ENCODE measurements at regions not wholly inside any gene's neighbourhood (a gene's known extent, or its start where the extent isn't known, plus 50 kb on each side); places are given as distances from the start of the nearest gene placed in this dataset.

DNA sequence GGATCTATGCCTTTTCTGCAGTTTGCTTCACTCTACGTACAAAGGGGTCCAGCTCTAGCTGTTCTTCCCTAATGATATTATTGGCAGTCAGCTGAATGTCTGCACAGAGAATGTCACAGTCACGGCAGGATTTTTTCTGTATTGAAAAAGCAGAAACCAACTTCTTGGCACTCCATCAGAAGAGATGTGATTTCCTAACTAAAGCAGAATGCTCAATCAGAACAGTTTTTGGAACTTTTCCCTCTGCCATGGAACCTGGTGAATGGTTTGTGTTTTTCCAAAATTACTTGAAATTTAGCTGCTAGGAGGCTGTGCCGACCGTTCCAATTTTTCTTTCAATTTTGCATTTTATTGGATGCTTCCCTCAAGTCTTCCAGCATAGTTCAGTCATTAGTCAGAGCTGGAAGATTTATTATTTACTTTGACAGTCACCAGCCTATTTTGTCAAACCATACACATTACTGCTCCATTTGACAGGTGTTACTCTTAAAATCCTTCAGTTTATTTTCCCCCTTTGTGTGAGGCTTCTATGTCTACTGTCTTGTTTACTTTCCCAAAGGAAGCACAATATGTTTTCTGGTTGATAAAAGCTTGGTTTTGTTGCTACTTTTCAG is 259.6 kb upstream of the EPHA7 start:
- Histone ChIP-seq H3K27ac (ENCODE audit: insufficient read depth, low read length) (no peak overlapping the region), H3K9ac (ENCODE audit: insufficient read depth, low read length) (no peak overlapping the region), H3K4me2 (ENCODE audit: extremely low read depth, insufficient read depth, low read length) (no peak overlapping the region), H3K79me2 (ENCODE audit: control insufficient read depth, insufficient read depth, low read length) (no peaks in the 10 kb centered on the region), H4K20me1 (ENCODE audit: control insufficient read depth, extremely low read depth, insufficient read depth, low read length) (no peaks in the 10 kb centered on the region), H3K9me3 (ENCODE audit: control insufficient read depth, insufficient read depth, low read depth, low read length) (no peaks in the 10 kb centered on the region), H3K4me3 (replicated peaks in 1 of 4; ENCODE audit: control extremely low read depth in 1 of 4, insufficient read depth in 1 of 4, low read depth in 3 of 4, low read length in 4 of 4) (peak overlapping the region in 1 of 4 experiments; percentile 23), H3K4me1 (ENCODE audit: control insufficient read depth, extremely low read depth, insufficient read depth, low read length) (no peaks in the 10 kb centered on the region), H3K36me3 (ENCODE audit: control insufficient read depth, insufficient read depth, low read length) (no peaks in the 10 kb centered on the region), H2AFZ (ENCODE audit: low read length) (no peak overlapping the region), H3K27me3 (ENCODE audit: control insufficient read depth, insufficient read depth, low read length) (no peaks in the 10 kb centered on the region)
- TF ChIP-seq, protein P1, sequence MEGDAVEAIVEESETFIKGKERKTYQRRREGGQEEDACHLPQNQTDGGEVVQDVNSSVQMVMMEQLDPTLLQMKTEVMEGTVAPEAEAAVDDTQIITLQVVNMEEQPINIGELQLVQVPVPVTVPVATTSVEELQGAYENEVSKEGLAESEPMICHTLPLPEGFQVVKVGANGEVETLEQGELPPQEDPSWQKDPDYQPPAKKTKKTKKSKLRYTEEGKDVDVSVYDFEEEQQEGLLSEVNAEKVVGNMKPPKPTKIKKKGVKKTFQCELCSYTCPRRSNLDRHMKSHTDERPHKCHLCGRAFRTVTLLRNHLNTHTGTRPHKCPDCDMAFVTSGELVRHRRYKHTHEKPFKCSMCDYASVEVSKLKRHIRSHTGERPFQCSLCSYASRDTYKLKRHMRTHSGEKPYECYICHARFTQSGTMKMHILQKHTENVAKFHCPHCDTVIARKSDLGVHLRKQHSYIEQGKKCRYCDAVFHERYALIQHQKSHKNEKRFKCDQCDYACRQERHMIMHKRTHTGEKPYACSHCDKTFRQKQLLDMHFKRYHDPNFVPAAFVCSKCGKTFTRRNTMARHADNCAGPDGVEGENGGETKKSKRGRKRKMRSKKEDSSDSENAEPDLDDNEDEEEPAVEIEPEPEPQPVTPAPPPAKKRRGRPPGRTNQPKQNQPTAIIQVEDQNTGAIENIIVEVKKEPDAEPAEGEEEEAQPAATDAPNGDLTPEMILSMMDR (conservative IDR thresholded peaks at IDR 0.05 in 1 of 2, IDR thresholded peaks at IDR 0.05 in 1 of 2; ENCODE audit: low read depth in 1 of 2, low read length in 2 of 2): no peak
- TF ChIP-seq EZH2 (IDR thresholded peaks at IDR 0.05; ENCODE audit: low read length, missing control alignments): no peak
- DNase-seq (ENCODE audit: low read depth in 2 of 2): peak; percentile 5 to 22

DNA sequence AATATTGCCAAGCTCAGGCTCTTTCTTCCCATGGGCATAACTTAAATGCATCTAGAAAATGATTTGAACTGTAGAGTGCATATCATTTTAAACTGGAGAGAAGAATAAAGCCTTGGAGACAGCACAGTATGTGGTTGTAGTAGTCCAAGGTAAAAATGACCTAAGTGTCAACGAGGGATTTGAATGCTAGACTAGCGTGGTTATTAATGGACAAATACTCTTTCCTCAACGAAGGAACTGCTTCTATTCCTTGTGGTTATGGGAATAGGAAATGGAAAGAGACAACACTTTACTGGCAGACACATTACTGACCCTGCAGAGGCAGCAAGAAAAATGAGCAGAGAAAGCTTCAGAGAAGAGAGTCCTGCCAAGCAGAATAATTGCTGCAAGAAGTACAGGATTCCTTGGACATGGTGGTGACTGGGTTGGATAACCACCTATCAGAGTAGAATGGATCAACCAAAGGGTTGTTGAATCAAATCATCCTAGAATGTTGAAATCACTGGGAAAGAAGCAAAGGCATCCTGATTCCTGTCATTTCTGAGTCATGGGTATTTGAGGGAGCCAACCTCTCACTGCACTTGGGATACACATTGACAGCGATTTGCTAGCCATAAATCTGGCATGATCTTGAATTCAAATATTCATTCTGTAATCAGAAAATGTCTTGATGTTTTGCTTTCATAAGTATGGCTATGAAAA is 258.1 kb upstream of the EPHA7 start:
- Histone ChIP-seq H4K20me1 (ENCODE audit: control insufficient read depth, extremely low read depth, insufficient read depth, low read length) (no peaks in the 10 kb centered on the region), H3K4me2 (ENCODE audit: extremely low read depth, insufficient read depth, low read length) (no peak overlapping the region), H3K27me3 (ENCODE audit: control insufficient read depth, insufficient read depth, low read length) (no peaks in the 10 kb centered on the region), H3K36me3 (ENCODE audit: control insufficient read depth, insufficient read depth, low read length) (no peaks in the 10 kb centered on the region), H3K9me3 (ENCODE audit: control insufficient read depth, insufficient read depth, low read depth, low read length) (no peaks in the 10 kb centered on the region), H3K9ac (ENCODE audit: insufficient read depth, low read length) (no peak overlapping the region), H3K27ac (ENCODE audit: insufficient read depth, low read length) (no peak overlapping the region), H3K4me1 (ENCODE audit: control insufficient read depth, extremely low read depth, insufficient read depth, low read length) (no peaks in the 10 kb centered on the region), H3K4me3 (replicated peaks in 1 of 4; ENCODE audit: control extremely low read depth in 1 of 4, insufficient read depth in 1 of 4, low read depth in 3 of 4, low read length in 4 of 4) (no peak overlapping the region), H2AFZ (ENCODE audit: low read length) (no peak overlapping the region), H3K79me2 (ENCODE audit: control insufficient read depth, insufficient read depth, low read length) (no peaks in the 10 kb centered on the region)
- peak in 1 of 2 donors; percentile 4 for DNase-seq (ENCODE audit: low read depth in 2 of 2)
- no peak for TF ChIP-seq EZH2 (IDR thresholded peaks at IDR 0.05; ENCODE audit: low read length, missing control alignments)
- TF ChIP-seq, protein P1 (conservative IDR thresholded peaks at IDR 0.05 in 1 of 2, IDR thresholded peaks at IDR 0.05 in 1 of 2; ENCODE audit: low read depth in 1 of 2, low read length in 2 of 2): no peak

DNA sequence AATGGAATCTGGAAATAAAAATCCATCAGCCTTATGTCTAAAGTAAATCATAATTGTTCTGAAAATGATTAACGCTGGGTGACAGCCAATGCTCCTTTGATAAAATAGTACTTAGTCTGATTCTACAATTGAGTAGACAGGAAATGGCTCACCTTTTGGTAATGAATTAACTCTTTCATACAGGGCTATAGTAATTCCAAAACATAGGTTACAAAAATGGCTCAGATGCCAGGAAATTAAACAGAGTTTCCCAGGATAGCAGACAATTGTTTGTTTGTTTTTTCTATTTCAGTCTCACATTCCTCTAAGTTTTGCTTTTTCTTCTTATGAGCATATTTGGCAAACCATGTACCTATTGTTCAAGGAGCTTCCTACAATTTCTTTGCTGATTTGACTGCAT is 257.2 kb upstream of the EPHA7 start:
- no peak overlapping the region for H3K9ac ChIP-seq (ENCODE audit: insufficient read depth, low read length)
- no peak overlapping the region for H3K4me2 ChIP-seq (ENCODE audit: extremely low read depth, insufficient read depth, low read length)
- H3K4me3 ChIP-seq (replicated peaks in 1 of 4; ENCODE audit: control extremely low read depth in 1 of 4, insufficient read depth in 1 of 4, low read depth in 3 of 4, low read length in 4 of 4): no peak overlapping the region
- no peaks in the 10 kb centered on the region for H3K4me1 ChIP-seq (ENCODE audit: control insufficient read depth, extremely low read depth, insufficient read depth, low read length)
- H3K9me3 ChIP-seq (ENCODE audit: control insufficient read depth, insufficient read depth, low read depth, low read length): no peaks in the 10 kb centered on the region
- H3K27ac ChIP-seq (ENCODE audit: insufficient read depth, low read length): no peak overlapping the region
- H3K36me3 ChIP-seq (ENCODE audit: control insufficient read depth, insufficient read depth, low read length): no peaks in the 10 kb centered on the region
- H3K79me2 ChIP-seq (ENCODE audit: control insufficient read depth, insufficient read depth, low read length): no peaks in the 10 kb centered on the region
- no peak for DNase-seq (ENCODE audit: low read depth in 2 of 2)
- H3K27me3 ChIP-seq (ENCODE audit: control insufficient read depth, insufficient read depth, low read length): no peaks in the 10 kb centered on the region
- no peak for TF ChIP-seq EZH2 (IDR thresholded peaks at IDR 0.05; ENCODE audit: low read length, missing control alignments)
- TF ChIP-seq, protein P1 (conservative IDR thresholded peaks at IDR 0.05 in 1 of 2, IDR thresholded peaks at IDR 0.05 in 1 of 2; ENCODE audit: low read depth in 1 of 2, low read length in 2 of 2): no peak
- H4K20me1 ChIP-seq (ENCODE audit: control insufficient read depth, extremely low read depth, insufficient read depth, low read length): no peaks in the 10 kb centered on the region
- H2AFZ ChIP-seq (ENCODE audit: low read length): no peak overlapping the region
